Transverse colon (tissue), 4 donors: ENCODE measurements at regions not wholly inside any gene's neighbourhood (a gene's known extent, or its start where the extent isn't known, plus 50 kb on each side); places are given as distances from the start of the nearest gene placed in this dataset.

Experiments used
- POLR2A ChIP-seq: fragments of 450-650 bp; IDR thresholded peaks from one replicate; pipeline ENCODE4 v1.6.1; 2016; ENCODE audit warnings: antibody characterized with exemption, mild to moderate bottlenecking, moderate library complexity
- POLR2AphosphoS5 ChIP-seq, 3 donors: sonication (generic); formaldehyde crosslinking; IDR thresholded peaks; one replicate each; pipeline ENCODE4 v1.6.1; 2016; ENCODE audit warnings: antibody characterized with exemption in 3 of 3
- TF ChIP-seq, protein P1 (sequence below), 5 experiments: fragments of 200-600 bp in 3 of 5; fragments of 450-650 bp in 2 of 5; sonication (generic) in 3 of 5; IDR thresholded peaks; 1 replicate in 2 of 5; 2 replicates in 3 of 5; pipeline ENCODE4 v1.5.1; 2016 to 2017; ENCODE audit warnings: antibody characterized with exemption in 5 of 5, inconsistent platforms in 3 of 5, mild to moderate bottlenecking in 2 of 5, moderate library complexity in 1 of 5

DNA sequence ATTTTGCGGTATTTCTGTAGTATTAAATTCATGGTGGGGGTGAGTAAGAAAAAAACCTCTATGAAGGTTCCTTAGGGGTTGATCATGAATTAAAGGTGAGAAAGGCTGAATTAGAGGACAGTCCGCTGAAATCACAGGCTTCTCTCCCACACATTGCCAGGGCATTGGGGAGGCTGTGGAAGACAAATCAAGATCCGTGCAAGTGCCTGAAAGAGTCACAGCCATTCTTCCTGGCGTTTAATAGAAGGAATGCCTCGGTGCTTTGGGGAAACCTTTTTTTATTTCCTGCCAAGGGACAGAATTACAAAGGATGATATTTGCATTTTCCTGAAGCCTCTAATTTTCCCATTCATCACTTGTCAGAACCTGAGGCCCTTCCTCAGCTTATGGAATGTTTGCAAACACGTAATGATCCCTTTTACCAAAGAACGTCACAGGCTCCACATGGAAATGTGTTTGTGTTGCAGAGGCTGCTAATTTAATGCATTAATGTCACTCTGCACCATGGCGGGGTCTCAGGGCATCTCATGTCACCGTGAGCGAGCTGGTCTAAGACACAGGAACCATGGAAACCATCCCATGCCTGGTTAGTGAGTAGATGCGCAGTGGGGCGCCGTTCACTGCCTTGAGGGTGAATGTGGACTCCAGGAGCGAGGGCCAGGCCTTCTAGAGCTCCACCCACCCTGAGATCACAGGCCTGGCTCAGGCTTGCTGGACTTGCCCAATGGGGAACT, 185.9 kb upstream of the SULF2 start:
- no peak for TF ChIP-seq POLR2A
- TF ChIP-seq, protein P1, sequence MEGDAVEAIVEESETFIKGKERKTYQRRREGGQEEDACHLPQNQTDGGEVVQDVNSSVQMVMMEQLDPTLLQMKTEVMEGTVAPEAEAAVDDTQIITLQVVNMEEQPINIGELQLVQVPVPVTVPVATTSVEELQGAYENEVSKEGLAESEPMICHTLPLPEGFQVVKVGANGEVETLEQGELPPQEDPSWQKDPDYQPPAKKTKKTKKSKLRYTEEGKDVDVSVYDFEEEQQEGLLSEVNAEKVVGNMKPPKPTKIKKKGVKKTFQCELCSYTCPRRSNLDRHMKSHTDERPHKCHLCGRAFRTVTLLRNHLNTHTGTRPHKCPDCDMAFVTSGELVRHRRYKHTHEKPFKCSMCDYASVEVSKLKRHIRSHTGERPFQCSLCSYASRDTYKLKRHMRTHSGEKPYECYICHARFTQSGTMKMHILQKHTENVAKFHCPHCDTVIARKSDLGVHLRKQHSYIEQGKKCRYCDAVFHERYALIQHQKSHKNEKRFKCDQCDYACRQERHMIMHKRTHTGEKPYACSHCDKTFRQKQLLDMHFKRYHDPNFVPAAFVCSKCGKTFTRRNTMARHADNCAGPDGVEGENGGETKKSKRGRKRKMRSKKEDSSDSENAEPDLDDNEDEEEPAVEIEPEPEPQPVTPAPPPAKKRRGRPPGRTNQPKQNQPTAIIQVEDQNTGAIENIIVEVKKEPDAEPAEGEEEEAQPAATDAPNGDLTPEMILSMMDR (IDR thresholded peaks at IDR 0.05): no peak
- TF ChIP-seq POLR2AphosphoS5 (IDR thresholded peaks at IDR 0.05): no peak
